ENCODE measurements at regions not wholly inside any gene's neighbourhood (a gene's known extent, or its start where the extent isn't known, plus 50 kb on each side); places are given as distances from the start of the nearest gene placed in this dataset.

DNA sequence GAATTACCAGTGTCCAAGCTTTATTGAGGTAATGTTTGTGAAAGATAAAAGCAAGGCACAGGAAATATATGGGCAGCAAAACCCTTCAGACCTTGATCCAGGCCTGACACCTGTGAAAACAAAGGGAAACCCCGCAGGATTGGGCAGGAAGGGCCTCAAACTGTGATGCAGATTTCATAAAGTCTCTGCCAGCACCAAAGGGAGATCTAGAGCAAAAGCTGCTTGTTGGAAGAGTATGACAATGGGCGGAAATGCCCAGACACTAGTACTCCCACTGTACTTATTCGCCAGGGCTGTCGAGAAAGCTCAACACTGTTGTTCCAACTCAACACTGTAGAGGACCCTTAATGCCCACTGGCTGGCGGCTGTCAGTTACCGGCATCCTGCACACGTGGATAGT is 207.9 kb downstream of the CD47 start:
- Histone ChIP-seq H3K23ac (ENCODE audit: insufficient read length, low read depth, low read length) (no peak overlapping the region), H3K4me2 (ENCODE audit: insufficient read depth, insufficient read length, low read length) (no peak overlapping the region), H3K14ac (ENCODE audit: insufficient read depth, low read length) (no peak overlapping the region), H2BK15ac (ENCODE audit: low read depth, low read length) (no peak overlapping the region), H3K79me1 (ENCODE audit: insufficient read depth, low read depth, low read length, poor library complexity, severe bottlenecking) (no peaks in the 10 kb centered on the region), H2AFZ (ENCODE audit: low read length) (no peak overlapping the region), H3K18ac (ENCODE audit: insufficient read length, low read depth, low read length) (no peak overlapping the region), H3K23me2 (ENCODE audit: insufficient read length, low read depth, low read length, poor library complexity, severe bottlenecking) (no peaks in the 10 kb centered on the region), H2AK5ac (ENCODE audit: insufficient read length, low read length) (no peak overlapping the region), H3K4ac (ENCODE audit: low read depth, low read length) (no peak overlapping the region), H2BK120ac (ENCODE audit: low read depth, low read length, poor library complexity, severe bottlenecking) (no peak overlapping the region), H4K5ac (ENCODE audit: insufficient read length, low read depth, low read length) (no peak overlapping the region), H4K8ac (replicated peaks; ENCODE audit: insufficient read length, low read depth, low read length) (no peak overlapping the region), H3K9me3 (ENCODE audit: control insufficient read depth, low read depth, low read length) (no peaks in the 10 kb centered on the region), H4K91ac (ENCODE audit: insufficient read length, low read depth, low read length) (no peak overlapping the region), H3K9ac (ENCODE audit: extremely low read depth, insufficient read length, low read length) (no peak overlapping the region), H3K27me3 (ENCODE audit: insufficient read depth, low read length) (no peaks in the 10 kb centered on the region), H2BK20ac (ENCODE audit: low read depth, low read length, poor library complexity, severe bottlenecking) (no peak overlapping the region), H3K79me2 (ENCODE audit: insufficient read depth, low read length) (no peaks in the 10 kb centered on the region), H3K4me1 (ENCODE audit: insufficient read depth, low read length) (peaks cover 5% of the 10 kb centered on the region; the same call in 1 of the 2 replicates), H2BK12ac (ENCODE audit: insufficient read length, low read depth, low read length) (no peak overlapping the region), H3K27ac (ENCODE audit: insufficient read length, low read depth, low read length) (no peak overlapping the region), H4K20me1 (ENCODE audit: control insufficient read depth, insufficient read depth, insufficient read length) (no peaks in the 10 kb centered on the region), H3T11ph (ENCODE audit: low read length) (no peak overlapping the region), H2BK5ac (ENCODE audit: insufficient read length, low read length) (no peak overlapping the region), H3K56ac (ENCODE audit: insufficient read length, low read depth, low read length) (no peak overlapping the region)
- Mint-ChIP-seq H3K36me3 (ENCODE audit: insufficient read depth in 1 of 3, low read depth in 3 of 3) (no peaks in the 10 kb centered on the region; a peak in 1 of 7 replicates), H3K27me3 (ENCODE audit: low read depth) (no peaks in the 10 kb centered on the region; the same call in 1 of the 2 replicates), H3K4me1 (peaks cover 9 to 10% of the 10 kb centered on the region in 2 experiments), H3K27ac (no peak overlapping the region), H3K9me3 (no peaks in the 10 kb centered on the region; a peak in 2 of 5 replicates), H3K4me3 (no peak overlapping the region)
- WGBS (ENCODE audit: extremely low coverage, insufficient read length, low lambda C conversion rate), result no CpG with 5 or more reads among the region's 7 CpGs
- TF ChIP-seq, protein P1, sequence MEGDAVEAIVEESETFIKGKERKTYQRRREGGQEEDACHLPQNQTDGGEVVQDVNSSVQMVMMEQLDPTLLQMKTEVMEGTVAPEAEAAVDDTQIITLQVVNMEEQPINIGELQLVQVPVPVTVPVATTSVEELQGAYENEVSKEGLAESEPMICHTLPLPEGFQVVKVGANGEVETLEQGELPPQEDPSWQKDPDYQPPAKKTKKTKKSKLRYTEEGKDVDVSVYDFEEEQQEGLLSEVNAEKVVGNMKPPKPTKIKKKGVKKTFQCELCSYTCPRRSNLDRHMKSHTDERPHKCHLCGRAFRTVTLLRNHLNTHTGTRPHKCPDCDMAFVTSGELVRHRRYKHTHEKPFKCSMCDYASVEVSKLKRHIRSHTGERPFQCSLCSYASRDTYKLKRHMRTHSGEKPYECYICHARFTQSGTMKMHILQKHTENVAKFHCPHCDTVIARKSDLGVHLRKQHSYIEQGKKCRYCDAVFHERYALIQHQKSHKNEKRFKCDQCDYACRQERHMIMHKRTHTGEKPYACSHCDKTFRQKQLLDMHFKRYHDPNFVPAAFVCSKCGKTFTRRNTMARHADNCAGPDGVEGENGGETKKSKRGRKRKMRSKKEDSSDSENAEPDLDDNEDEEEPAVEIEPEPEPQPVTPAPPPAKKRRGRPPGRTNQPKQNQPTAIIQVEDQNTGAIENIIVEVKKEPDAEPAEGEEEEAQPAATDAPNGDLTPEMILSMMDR (conservative IDR thresholded peaks at IDR 0.05), result no peak
- DNase-seq, result no peak

All from H9 (cell line).